DMS79 (cell line): ENCODE measurements at regions not wholly inside any gene's neighbourhood (a gene's known extent, or its start where the extent isn't known, plus 50 kb on each side); places are given as distances from the start of the nearest gene placed in this dataset.
"Not testable (repeated sequence)": the region's sequence is repeated elsewhere in the genome, so short reads cannot be mapped to it uniquely, and the experiment has no call there.

ENCODE experiments used
- DNase-seq: peaks from one replicate; lab custom pipeline; 2025; lab: John Stamatoyannopoulos, UW

DNA sequence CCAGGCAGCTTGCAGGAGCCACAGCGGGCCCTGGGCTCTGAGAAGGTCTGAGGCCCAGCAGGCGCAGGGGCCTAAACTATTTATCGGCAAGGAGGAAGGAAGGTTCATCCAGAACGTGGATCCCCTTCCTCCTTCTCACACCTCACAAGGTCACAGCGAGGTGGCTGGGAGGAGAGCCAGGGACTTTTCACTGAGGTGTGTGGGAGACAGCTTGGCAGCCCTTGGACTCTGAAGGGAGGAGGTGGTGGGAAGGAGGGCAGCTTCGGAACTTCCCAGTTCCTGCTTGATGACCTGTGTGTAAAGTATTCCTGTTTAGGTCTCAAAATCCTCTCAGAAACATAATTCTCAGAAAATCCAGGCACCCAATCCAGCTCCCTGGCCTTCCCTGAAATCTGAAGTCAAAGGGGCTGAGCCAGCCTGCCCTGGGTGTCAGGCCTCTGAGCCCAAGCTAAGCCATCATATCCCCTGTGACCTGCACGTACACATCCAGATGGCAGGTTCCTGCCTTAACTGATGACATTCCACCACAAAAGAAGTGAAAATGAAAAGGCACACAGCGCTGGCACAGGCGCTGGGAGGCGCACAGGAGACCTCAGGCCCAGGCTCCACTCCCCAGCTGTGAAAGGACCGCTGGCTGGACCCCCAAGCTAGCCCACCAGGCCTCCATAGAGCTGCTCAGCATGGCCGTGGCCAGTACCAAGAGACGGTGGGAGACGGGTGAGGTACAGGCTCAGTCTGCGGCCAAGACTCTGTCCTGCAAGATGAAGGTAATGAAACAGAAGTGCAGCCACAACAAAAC, 269.4 kb upstream of the FRG2C start:
- DNase-seq: not testable (repeated sequence)

DNA sequence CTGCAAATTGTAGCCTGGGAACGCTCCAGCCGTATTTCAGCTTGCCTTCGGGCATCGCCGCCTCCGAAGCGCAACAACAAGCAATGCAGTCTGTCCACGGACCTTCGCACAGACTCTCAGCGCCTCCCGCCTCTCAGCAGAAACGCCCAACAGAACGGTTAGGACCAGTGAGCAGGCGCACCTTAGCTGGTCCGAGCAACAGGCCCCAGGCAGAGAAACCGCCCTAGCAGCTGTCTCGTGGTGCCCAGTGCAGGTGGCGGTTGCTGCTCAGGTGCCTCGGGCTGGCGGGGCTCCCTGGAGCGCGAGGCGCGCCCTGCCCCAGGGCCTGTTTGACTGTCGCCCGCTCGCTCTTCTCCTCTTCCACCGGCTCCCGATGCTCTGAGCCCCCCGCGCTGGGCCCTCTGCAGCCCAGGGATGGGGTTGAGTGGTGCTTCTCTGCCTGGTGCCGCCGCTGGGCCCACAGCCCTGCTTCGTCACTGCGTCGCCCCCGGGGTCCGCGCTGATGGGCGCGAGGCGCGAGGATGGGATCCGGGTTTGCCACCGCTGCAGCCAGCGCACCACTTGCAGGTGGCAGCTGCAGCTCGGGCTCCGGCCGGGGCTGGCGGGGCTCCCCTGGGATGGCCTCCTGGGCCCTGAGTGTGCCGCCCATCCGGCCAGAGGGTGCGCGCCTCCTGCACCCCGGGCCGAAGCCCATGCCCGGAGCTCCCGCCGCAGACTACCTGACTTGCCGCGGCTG, 268.4 kb upstream of the FRG2C start:
- DNase-seq: no peak

DNA sequence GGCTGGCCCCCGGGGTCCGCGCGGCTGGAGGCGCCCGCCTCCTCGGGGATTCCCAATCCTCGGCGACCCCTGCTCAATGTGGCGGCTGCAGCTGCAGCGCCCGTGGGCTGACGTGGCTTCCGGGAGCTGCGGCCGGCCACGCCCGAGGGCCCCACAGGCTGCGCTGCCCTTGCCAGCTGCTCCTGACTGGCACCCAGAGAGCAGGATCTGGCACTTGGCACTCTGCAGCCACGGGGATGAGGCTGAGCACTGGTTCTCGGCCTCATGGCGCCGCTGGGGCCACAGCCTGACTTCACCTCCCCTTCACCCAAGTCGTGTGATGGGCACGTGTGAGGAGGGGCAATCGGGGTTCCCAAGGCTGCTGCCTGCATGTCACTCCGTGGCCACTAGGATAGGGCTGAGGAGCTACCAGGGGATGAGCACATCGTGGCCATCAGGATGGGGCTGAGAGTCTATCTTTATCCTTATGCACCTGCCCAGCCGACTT, 267.8 kb upstream of the FRG2C start:
- DNase-seq: no peak

- DNase-seq: not testable (repeated sequence)
These were observed 266.6 kb upstream of the FRG2C start for GRCh38 chr3:75397486-75397885.

DNA sequence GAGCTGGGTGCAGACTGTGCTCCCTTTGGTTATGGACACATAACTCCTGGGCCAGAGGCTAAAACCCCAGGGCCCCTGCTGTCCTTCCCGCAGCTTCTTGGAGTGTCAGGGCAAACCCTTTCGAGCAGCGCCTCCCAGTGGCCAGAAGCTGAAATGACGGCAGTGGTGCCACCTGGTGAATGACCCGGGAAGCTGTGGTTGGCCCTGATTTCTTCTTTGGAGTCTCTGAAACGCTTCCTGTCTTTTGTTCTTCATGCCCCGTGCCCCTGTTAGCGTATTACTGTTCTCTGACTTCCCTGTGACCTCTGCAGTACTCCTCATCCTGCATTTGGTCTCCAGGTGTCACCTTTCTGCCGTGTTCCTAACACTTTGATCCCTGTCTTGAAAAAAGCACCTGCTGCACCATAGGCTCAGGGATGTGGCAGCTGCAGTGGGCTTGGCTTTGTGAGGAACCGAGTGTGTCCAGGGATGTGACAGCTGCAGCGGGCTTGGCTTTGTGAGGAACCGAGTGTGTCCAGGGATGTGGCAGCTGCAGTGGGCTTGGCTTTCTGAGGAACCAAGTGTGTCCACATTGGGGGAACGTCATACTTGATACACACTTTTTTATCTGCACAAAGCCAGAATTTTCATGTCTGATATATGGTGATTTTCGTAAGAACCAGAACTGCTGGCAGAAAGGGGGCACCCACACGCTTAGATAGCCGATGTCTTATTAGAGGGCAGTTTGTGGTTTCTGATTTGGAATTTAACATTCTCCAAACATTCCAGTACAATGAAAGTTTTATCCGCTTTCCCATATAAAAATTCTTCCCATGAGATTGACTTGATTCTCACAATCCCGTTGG, 241.8 kb upstream of the FRG2C start:
- DNase-seq: not testable (repeated sequence)

- not testable (repeated sequence) for DNase-seq
These were observed 238.7 kb upstream of the FRG2C start for GRCh38 chr3:75425379-75425778.

DNA sequence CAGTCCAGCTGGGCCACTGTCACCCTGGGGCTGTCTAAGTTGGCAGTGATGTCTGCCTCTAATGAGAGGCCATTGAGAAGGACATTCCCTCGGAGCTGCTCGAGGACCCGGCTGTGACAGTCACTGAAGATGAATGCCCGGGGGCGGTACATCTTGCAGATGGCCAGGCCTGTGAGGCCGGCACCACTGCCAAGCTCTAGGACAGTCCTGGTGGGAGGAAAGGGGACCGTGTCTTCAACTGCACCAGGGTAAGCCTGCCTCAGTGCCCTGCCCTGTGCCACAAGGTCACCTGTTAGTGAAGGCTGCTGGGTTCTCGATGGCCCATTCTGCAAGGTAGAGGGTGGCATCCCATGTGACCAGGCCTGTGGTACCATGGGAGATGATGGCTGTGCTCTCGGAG, 236.6 kb upstream of the FRG2C start:
- not testable (repeated sequence) for DNase-seq

DNA sequence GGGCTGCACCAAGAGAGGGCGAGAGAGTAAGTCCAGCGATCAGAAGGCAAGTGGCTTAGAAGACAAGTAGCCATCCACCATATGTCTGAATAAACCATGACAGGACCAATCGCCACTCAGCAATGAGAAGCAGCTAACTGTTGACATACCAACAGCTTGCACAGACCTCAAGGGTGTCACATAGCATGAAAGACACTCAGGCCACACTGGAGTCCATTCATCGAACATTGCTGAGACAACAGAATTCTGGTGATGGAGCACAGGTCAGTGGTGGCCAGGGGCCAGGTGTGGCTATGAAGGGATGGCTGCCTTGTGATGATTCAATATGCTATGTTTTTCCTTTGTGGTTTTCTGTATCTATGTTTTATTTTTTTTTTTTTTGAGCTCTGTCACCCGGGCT, 236.2 kb upstream of the FRG2C start:
- not testable (repeated sequence) for DNase-seq

DNA sequence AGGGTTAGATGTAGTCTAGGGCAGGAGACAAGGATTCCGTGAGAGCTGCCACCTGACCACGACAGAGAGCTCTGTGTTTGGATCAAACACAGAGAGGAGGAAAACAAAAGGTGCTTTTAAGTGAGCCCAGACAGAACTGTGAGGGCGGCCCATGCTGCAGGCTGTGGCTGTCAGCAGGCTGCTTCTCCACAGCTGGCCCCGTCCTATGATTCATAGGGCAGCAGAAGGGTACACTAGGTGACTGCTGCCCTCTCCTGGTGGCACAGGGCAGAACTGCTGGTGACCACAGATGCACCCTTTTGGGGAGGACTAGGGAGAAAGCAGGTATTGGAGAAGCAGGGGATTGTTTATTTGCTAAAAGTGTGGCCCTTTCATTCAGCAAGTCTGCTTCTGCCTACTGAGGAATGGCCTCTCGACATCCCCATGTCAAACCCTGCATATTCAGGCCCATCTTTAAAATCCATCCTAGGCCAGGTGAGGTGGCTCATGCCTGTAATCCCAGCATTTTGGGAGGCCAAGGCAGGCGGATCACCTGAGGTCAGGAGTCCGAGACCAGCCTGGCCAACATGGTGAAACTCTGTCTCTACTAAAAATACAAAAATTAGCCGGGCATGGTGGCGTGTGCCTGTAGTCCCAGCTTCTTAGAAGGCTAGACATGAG, 234.4 kb upstream of the FRG2C start:
- not testable (repeated sequence) for DNase-seq

DNA sequence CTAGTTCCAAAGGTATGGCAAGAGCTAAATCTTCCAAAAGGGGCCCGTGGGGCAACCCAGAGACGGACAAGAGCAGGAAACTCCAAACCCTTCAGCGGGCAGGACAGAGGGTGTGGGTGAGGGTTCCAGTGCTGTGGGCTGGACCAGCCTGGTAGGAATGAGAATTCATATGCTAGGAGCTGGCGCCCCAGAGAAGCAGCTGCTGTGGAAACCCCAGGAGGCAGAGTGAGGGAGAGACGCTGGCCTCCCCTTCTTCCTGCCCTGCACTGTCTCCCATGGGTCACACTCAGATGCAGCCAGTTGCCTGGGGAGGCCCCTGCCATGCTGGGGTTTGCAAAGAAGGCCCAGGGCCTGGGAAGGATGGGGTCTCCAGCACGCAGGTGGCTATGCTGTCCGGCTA, 233.7 kb upstream of the FRG2C start:
- not testable (repeated sequence) for DNase-seq

DNA sequence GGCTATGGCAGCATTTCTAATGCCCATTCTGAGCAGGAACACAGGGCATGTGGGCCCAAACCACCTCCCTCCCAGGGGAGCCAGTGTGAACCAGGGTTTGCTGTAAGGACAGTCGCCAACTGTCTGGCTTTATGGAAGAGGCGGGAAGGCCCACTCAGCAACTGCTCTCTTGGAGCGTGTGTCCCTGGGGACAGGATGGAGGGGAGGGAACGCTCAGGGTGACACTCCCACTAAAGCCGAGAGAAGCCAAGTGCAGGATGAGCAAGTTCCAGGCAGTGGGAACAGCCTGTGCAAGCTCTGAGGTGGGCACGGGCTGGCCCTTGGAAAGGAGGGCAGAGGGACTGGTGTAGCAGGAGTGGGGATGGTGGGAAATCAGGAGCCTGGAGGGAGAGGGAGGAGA, 233.0 kb upstream of the FRG2C start:
- DNase-seq: not testable (repeated sequence)

DNA sequence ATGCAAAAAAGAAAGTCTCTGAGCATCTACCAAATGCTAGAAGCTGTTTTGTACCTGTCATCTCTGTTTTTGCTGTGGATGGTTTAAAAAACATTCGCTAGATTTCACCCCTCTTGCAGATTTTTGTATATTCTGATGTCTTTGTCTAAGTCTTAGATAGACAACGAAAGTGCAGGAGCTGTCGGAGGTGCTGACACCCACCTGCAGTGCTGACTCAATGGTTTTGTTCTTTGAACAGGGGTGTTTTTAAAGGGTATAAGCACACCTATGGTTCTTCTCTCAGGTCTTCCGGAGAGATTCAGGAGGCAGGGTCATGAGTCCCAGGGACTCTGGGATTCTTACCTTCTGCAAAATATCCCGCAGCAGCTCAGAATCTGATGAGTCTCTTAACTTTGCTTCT, 231.7 kb upstream of the FRG2C start:
- DNase-seq: not testable (repeated sequence)

DNA sequence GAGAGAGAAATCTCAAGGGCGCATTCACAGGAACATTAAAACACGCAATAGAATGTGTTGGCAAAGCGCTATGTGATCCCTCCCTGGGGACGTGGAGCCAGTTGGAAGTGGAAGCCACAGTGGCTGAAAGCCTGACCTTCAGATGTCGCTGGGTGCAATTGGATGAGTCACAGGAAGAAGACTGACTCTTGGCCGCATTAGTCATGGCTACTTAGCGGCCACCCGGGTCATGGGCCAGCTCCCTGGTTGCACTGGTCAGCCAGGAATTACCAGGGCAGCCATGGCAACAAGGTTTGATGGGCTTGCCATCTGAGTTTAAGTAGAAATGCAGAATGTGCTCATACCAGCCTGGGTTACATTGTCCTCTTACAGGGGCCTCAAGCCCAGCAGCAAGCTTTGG, 231.2 kb upstream of the FRG2C start:
- DNase-seq: not testable (repeated sequence)

GRCh38 chr3:75433295-75433694, 230.8 kb upstream of the FRG2C start:
- not testable (repeated sequence) for DNase-seq

DNA sequence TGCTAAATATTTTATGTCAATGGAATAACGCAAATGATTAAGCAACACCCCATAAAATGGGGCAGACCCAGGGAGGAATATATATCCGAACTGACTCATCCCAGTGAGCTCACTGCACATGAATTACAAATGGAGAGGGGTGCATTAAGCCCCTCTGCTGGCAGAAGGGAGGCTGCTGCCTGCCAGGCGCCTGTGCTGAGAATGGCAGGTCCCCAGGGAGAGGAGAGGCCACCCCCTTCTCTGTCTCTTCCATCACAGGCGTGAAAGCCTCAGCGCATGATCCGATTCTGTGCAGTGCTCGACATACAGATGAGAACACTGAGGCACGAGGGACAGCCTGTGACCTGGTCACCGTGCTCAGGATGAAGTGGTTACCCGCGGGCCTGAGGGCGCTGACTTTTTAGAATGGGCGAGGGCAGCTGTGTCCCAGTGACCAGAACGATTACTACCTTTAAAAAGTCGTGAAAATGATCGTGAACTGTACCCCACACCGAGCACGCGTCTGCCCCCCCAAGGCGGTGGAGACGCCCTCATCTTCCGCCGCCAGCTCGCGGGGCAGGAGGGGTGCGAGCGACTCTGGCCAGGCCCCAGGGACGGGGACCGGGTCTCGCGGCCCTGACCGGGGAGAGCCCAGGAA, 229.7 kb upstream of the FRG2C start:
- not testable (repeated sequence) for DNase-seq

DNA sequence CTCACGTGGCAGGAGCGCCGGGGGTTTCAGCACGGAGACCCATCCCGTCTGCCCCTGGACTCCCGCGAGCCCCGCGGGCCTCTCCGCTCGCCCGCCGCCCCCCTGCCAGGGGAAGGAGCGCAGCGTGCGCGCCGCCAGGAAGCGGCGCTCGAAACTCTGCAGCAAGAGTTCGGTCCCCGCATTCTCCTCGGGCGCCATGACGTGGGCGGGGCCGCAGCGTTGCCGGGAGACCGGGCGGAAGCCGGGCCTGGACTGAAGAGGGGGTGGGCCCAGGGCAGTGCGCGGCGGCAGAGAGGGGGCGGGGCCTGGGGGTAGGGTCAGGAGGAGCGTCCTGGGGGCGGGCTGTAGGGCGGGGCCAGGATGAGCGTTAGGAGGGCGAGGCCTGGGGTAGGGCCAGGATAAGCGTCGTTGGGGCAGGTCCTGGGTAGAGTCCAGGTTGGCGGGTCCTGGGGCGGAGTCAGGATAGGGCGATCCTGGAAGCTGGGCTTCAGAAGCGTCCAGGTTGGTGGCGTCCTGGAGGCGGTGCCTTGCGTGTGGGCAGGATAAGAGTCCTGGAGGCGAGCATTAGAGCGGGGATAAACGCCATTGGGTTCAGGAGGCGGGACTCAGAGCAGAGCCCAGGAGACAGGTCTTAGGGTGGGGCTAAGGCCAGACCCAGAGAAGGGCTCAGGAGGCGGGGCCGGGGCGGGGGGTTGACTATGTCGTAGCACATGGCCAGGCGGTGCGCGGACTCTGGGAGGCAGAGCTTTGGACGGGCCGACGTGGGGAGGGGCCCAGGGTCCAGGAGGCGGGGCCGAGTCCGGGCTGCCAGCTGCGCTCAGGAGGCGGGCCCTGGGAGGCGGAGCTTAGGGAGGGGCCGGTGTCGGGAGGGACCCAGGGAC, 229.0 kb upstream of the FRG2C start:
- peak; percentile 80 for DNase-seq

DNA sequence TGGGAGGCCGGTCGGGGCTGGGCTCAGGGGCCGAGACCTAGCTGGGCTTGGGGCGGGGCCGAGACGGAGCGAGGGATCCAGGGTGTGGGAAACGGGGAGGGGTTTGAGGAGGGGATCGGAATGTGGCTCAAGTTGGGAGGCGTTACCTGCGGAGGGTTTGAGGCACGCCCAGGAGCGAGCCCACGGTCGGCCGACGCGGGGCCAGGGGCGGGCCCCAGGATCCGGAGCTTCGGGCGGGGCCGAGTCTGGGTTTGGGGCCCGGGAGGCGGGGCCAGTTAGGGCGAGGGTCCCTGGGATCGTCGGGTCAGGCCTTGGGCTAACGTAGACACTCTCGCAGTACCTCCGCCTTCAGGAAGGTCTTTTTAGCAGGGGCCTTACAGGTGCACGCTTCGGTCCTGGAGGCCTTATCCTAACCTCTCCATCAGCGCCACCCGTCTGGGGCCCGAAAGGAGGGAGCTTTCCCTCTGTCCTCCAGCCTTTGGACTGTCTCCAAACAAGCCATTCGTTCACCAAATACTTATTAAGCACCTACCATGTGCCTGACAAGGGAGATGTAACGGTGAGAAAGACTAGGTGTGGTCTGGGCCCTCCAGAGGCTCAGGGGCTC, 228.2 kb upstream of the FRG2C start:
- peak; percentile 72 for DNase-seq

- DNase-seq: not testable (repeated sequence)
These were observed 223.1 kb upstream of the FRG2C start for GRCh38 chr3:75440986-75441385.

DNA sequence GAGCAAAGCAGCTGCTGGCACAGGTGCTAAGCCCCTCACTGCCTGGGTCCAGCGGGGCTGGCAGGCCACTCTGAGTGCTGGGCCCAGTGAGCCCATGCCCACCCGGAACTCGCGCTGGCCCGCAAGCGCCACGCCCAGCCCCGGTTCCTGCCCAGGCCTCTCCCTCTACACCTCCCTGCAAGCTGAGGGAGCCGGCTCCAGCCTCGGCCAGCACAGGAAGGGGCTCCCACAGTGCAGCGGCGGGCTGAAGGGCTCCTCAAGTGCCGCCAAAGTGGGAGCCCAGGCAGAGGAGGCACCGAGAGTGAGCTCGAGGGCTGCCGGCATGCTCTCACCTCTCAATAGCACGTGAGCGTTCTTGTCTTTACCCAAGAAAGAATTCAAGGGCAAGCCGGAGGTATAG, 219.5 kb upstream of the FRG2C start:
- peak; percentile 23 for DNase-seq

DNA sequence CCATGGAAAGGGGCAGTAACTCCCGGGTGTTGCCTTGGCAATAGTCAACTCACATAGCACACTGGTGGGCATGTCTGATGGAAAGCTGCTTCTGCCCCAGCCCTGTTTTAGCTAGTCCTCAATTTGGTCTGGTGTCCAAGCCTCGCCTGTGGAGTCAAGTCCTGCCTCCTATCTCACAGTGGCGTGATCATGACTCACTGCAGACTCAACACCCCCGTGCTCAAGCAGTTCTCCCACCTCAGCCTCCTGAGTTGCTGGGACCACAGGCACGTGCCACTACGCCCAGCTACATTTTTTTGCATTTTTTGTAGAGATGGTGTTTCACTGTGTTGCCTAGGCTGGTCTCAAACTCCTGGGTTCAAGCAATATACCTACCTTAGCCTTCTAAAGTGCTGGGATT, 218.9 kb upstream of the FRG2C start:
- DNase-seq: not testable (repeated sequence)
